Osteoblast (primary cell): ENCODE measurements at regions not wholly inside any gene's neighbourhood (a gene's known extent, or its start where the extent isn't known, plus 50 kb on each side); places are given as distances from the start of the nearest gene placed in this dataset.
A peak's percentile ranks its signal among the peaks of the same experiment; 100 is the strongest.

ENCODE experiments used
- DNase-seq: peaks from one replicate; pipeline ENCODE4 v3.0.0; 2011; ENCODE audit warnings: low spot score, mixed read lengths; ENCODE audit not compliant: insufficient read length; ENCODE audit errors: missing footprints
- H2AFZ ChIP-seq: 2 replicates; pipeline ENCODE4 v1.6.0; 2011; ENCODE audit warnings: mild to moderate bottlenecking, low read length
- H3K27ac ChIP-seq: 2 replicates; pipeline ENCODE4 v1.5.1; 2011; ENCODE audit warnings: mild to moderate bottlenecking, low read depth, low read length, moderate library complexity
- H3K27me3 ChIP-seq: 2 replicates; pipeline ENCODE4 v1.6.0; 2012; ENCODE audit warnings: mild to moderate bottlenecking, control low read depth, inconsistent platforms, low read length, moderate library complexity; ENCODE audit not compliant: insufficient read depth
- H3K36me3 ChIP-seq: 2 replicates; pipeline ENCODE4 v1.5.1; 2011; ENCODE audit warnings: mild to moderate bottlenecking, low read length, control low read depth, moderate library complexity; ENCODE audit not compliant: insufficient read depth
- H3K4me1 ChIP-seq: 2 replicates; pipeline ENCODE4 v1.5.1; 2011; ENCODE audit warnings: mild to moderate bottlenecking, low read length, control low read depth, moderate library complexity; ENCODE audit not compliant: insufficient read depth
- H3K4me2 ChIP-seq: 2 replicates; pipeline ENCODE4 v1.6.0; 2011; ENCODE audit warnings: mild to moderate bottlenecking, low read length; ENCODE audit not compliant: insufficient read depth
- H3K4me3 ChIP-seq: fragments of 200-600 bp; sonication (generic); 3 replicates; pipeline ENCODE4 v1.5.1; 2012; ENCODE audit warnings: mild to moderate bottlenecking, low read length, inconsistent platforms; ENCODE audit not compliant: insufficient read depth
- H3K79me2 ChIP-seq: 2 replicates; pipeline ENCODE4 v1.6.0; 2012; ENCODE audit warnings: mild to moderate bottlenecking, low read length, control low read depth, inconsistent platforms; ENCODE audit not compliant: insufficient read depth
- H3K9me3 ChIP-seq: 2 replicates; pipeline ENCODE4 v1.5.1; 2011; ENCODE audit warnings: low read depth, low read length, control low read depth
- H4K20me1 ChIP-seq: 2 replicates; pipeline ENCODE4 v1.6.0; 2012; ENCODE audit warnings: mild to moderate bottlenecking, low read length, control low read depth; ENCODE audit not compliant: insufficient read depth
- CTCF ChIP-seq: IDR thresholded peaks from 2 replicates; pipeline ENCODE4 v1.5.1; 2011; ENCODE audit warnings: mild to moderate bottlenecking, low read depth, low read length, moderate library complexity; ENCODE audit errors: extremely low read depth

DNA sequence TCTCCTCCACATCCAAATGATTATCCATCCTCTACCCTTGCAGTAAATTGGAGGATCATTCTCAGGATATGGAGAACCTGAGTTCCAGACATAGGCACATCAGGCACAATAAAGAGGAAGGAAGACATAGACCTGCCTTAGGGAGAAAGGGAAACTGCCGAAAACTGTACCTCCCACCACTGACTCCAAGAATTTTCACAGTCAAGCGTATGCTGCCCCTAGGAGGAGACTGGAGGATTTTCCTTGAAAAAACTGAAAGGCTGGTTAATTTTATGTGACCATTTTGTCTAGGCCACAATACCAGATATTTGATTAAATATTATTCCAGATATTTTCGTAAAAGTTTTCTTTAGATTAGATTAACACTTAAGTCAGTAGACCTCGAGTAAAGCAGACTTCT, 638.5 kb upstream of the PKDCC start:
- H3K4me2 ChIP-seq = no peak overlapping the region
- TF ChIP-seq CTCF = no peak
- H3K27ac ChIP-seq = no peak overlapping the region
- DNase-seq = no peak
- H3K79me2 ChIP-seq = no peaks in the 10 kb centered on the region
- no peaks in the 10 kb centered on the region for H3K4me1 ChIP-seq
- H2AFZ ChIP-seq = no peak overlapping the region
- H3K4me3 ChIP-seq = no peak overlapping the region
- no peaks in the 10 kb centered on the region for H4K20me1 ChIP-seq
- H3K27me3 ChIP-seq = no peaks in the 10 kb centered on the region
- no peaks in the 10 kb centered on the region for H3K36me3 ChIP-seq
- no peaks in the 10 kb centered on the region for H3K9me3 ChIP-seq

- Histone ChIP-seq H3K4me1 (no peaks in the 10 kb centered on the region), H3K4me2 (no peak overlapping the region), H3K27ac (no peak overlapping the region), H2AFZ (no peak overlapping the region), H3K79me2 (no peaks in the 10 kb centered on the region), H3K9me3 (no peaks in the 10 kb centered on the region), H3K36me3 (no peaks in the 10 kb centered on the region), H3K4me3 (no peak overlapping the region), H4K20me1 (no peaks in the 10 kb centered on the region), H3K27me3 (no peaks in the 10 kb centered on the region)
- no peak for TF ChIP-seq CTCF
- DNase-seq = no peak
Measured at GRCh38 chr2:41410011-41410410, 637.8 kb upstream of the PKDCC start.

DNA sequence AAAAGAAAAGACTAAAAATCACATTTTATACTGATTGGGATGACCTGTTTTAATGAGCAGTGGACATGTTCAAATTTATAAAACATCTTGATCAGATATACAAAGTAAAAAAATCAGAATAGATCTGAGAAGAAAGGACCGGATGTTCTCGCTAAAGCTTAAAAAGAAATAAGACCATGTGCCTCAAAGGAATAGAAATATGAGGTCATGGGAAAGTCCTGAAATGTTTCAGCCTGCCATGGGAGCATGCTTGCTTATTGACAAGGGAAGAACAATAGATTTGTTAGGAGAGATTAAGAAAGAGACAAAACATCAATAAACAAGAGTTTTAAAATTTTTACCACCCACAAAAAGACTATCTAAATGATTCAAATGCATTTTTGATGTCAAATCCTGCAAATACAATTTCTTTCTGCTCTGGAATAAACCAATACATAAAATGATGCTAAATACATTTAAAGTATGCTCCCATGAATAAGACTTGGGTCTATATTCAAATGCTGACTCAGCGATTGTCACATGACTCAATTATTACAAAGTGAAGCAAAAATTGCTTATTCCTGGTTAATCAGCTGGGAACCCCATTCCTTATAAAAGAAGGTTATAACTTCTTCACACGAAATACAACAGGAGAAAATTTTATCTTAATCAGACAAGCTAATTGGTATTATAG, 633.9 kb upstream of the PKDCC start:
- no peaks in the 10 kb centered on the region for H3K79me2 ChIP-seq
- no peak for TF ChIP-seq CTCF

GRCh38 chr2:41414486-41415230, 633.2 kb upstream of the PKDCC start:
- DNase-seq = no peak
- Histone ChIP-seq H3K79me2 (no peaks in the 10 kb centered on the region), H3K27ac (no peak overlapping the region), H2AFZ (no peak overlapping the region), H3K36me3 (no peaks in the 10 kb centered on the region), H3K27me3 (no peaks in the 10 kb centered on the region), H3K9me3 (no peaks in the 10 kb centered on the region), H3K4me1 (no peaks in the 10 kb centered on the region), H4K20me1 (no peaks in the 10 kb centered on the region), H3K4me2 (no peak overlapping the region), H3K4me3 (no peak overlapping the region)
- peak; percentile 55 for TF ChIP-seq CTCF

More for the DNA sequence above, 633.9 kb upstream of the PKDCC start:
- no peaks in the 10 kb centered on the region for H3K9me3 ChIP-seq
- no peak overlapping the region for H3K4me2 ChIP-seq
- no peaks in the 10 kb centered on the region for H4K20me1 ChIP-seq
- DNase-seq = no peak
- no peaks in the 10 kb centered on the region for H3K27me3 ChIP-seq
- no peak overlapping the region for H3K27ac ChIP-seq
- H3K4me3 ChIP-seq = no peak overlapping the region
- no peaks in the 10 kb centered on the region for H3K36me3 ChIP-seq
- no peak overlapping the region for H2AFZ ChIP-seq
- H3K4me1 ChIP-seq = no peaks in the 10 kb centered on the region
